GM20000 (cell line): ENCODE measurements at regions not wholly inside any gene's neighbourhood (a gene's known extent, or its start where the extent isn't known, plus 50 kb on each side); places are given as distances from the start of the nearest gene placed in this dataset.

ENCODE experiments used
- DNase-seq: peaks from one replicate; pipeline ENCODE4 v3.0.0; 2012; ENCODE audit warnings: low spot score
- TF ChIP-seq, protein P1 (sequence below): IDR thresholded peaks from 2 replicates; pipeline ENCODE4 v1.5.1; 2012; ENCODE audit warnings: mild to moderate bottlenecking, control low read depth; ENCODE audit errors: extremely low read depth, missing control alignments

DNA sequence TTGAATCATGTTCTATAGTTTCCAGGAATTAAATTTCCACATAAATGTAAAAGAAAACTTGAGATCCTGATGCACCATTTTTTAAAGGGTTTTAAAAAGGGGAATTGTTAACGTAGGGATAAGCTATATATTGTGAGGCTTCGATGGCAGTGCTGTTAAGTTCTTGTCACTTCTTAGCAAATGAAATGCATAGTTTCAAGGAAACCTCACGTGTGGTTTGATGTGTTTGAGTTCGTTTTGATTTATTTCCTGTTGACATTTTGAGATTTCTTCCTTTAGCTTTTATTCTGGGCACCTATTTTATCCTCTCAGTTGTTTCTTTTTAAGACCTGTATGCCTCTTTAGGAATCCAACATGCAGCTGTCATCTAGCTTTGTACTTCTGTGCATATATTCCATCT lies 301.0 kb downstream of the DOCK8 start:
- TF ChIP-seq, protein P1, sequence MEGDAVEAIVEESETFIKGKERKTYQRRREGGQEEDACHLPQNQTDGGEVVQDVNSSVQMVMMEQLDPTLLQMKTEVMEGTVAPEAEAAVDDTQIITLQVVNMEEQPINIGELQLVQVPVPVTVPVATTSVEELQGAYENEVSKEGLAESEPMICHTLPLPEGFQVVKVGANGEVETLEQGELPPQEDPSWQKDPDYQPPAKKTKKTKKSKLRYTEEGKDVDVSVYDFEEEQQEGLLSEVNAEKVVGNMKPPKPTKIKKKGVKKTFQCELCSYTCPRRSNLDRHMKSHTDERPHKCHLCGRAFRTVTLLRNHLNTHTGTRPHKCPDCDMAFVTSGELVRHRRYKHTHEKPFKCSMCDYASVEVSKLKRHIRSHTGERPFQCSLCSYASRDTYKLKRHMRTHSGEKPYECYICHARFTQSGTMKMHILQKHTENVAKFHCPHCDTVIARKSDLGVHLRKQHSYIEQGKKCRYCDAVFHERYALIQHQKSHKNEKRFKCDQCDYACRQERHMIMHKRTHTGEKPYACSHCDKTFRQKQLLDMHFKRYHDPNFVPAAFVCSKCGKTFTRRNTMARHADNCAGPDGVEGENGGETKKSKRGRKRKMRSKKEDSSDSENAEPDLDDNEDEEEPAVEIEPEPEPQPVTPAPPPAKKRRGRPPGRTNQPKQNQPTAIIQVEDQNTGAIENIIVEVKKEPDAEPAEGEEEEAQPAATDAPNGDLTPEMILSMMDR: no peak
- no peak for DNase-seq

DNA sequence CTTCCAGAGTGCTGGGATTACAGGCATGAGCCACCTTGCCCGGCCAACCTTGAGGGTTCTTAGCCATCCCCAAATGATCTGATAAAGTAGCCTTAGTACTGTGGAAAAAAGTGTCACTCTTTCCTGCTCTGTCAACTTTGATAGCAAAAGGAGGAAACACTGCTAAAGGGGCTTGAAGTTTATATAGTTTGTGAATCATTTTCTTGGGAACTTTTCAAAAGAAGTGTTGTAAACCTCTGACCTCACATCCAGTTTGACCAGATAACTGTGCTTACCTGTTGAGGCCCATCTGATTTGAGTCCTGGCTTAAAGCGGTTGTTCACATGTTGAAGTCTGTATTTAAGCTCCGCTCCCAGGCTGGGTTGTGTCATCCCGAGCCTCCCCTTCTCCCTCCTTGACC lies 303.3 kb downstream of the DOCK8 start:
- no peak for DNase-seq

DNA sequence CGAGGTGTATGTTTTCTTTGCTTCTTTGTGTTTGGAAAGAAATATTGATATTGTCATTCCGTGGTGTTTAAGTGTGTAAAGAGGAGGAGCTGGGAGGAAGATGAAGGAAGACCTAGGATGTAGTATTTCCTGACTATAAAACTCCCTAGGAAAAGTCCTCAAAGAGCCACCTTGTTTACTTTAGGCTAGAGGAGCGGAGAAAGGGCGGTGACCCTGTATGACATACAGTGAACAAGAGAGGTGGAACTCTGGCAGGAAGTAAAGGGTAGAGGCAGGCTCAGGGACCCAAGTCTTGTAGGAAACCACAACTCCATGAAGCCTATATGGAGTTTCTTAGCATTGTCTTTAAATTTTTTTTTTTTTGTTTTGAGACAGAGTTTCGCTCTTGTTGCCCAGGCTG lies 303.9 kb downstream of the DOCK8 start:
- DNase-seq: no peak
- TF ChIP-seq, protein P1: no peak

More for the DNA sequence above, 303.3 kb downstream of the DOCK8 start:
- TF ChIP-seq, protein P1: no peak

DNA sequence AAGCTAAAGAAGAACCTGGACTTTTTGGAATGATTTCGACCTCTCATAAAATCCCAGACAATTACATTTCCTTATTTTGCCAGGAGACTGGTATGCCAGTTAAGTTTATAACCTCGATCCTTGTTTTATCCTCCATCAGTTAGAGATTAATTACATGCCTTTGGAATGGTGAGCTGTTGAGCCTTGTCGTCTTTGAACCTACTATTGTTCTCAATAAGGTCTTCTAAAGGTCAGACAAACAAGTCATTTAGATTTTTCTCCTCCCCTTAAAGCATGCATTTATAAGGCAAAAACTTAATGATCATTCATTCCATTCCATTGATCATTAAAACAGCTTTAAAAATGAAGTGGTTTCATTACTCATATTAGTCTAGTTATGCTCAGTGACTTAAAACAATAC lies 304.9 kb downstream of the DOCK8 start:
- TF ChIP-seq, protein P1: no peak

DNA sequence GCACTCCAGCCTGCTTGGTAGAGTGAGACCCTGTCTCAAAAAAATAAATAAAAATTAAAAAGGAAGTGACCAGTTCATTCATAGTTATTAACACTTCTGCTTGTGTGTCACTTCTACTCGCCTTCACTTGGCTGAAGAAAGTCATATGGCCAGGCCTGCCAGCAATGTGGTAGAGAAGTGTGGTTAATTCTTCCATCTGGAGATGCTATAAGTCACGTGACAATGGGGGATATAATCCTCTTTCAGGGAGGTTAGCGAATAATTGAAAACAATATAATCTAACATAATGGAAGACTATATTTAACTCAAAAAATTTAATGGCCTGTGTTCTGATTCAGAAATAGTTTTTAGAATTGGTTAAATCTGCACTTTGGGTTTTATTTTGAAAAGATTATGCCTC lies 305.6 kb downstream of the DOCK8 start:
- TF ChIP-seq, protein P1: no peak
- no peak for DNase-seq

More for the DNA sequence above, 304.9 kb downstream of the DOCK8 start:
- no peak for DNase-seq

DNA sequence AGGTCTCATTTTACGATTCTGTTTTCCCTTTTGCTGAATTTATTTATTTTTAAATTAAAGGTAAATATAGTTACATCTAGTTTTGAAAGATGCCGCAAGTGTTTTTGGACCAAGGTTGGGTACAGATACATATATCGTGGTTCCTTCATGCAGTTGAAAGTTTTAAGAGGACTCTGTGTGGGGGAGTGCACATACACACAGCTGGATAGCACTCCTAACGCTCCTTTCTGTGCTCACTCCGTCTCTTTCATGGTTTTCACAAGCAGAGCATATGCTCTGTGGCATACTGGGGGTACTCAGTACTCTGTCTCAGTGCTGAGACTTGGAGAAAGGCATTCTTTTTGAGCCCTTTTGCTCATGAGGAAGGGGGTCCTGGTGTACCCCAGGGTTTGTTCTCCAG lies 307.5 kb downstream of the DOCK8 start:
- TF ChIP-seq, protein P1: no peak
- no peak for DNase-seq

DNA sequence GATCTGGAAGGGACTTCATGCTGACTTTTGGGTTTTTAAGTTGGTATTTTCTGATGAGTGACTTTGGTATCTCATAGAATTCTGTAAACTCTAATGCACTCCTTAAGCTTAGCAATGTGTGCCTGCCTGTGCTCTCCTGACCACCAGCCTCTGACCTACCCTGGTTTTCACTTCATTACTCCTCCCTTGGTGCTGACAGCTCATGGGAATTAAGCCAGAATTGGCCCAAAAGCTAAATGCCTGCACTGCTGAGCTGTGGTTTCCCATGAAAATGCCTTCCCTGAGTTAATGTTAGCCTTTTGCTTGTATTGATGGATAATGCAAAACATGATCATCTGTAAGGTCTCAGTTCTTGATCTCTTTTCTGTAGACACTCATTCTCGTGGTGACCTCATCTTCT lies 308.0 kb downstream of the DOCK8 start:
- DNase-seq: no peak
- TF ChIP-seq, protein P1: no peak

DNA sequence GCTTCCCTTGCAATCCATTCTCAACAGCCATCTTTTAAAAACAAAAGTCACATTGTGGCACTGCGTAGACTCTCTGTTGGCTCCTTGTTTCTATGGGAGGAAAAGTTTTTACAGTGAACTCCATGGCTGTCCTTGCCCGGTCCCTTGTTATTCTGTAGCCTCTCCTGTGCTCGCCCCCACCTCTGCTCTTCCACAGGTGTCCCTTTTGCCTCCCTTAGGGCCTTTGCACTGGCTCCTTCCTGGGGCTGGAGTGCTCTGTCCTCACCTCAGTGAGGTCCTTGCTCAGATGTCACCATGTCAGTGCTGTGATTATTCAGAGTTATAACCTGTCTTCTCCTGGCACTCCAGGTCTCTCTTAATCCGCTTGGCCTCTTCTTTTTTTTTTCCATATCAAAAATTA lies 308.8 kb downstream of the DOCK8 start:
- no peak for DNase-seq
- TF ChIP-seq, protein P1: no peak
